ENCODE measurements at regions not wholly inside any gene's neighbourhood (a gene's known extent, or its start where the extent isn't known, plus 50 kb on each side); places are given as distances from the start of the nearest gene placed in this dataset.
A peak's percentile ranks its signal among the peaks of the same experiment; 100 is the strongest.
"Not testable (repeated sequence)": the region's sequence is repeated elsewhere in the genome, so short reads cannot be mapped to it uniquely, and the experiment has no call there.

- DNase-seq = no peak
Observed at GRCh38 chr17:64723781-64724180, 61.7 kb upstream of the SMURF2 start.

- DNase-seq = not testable (repeated sequence)
Observed at GRCh38 chr17:64721556-64721955, 59.4 kb upstream of the SMURF2 start.

GRCh38 chr17:64720253-64720652, 58.1 kb upstream of the SMURF2 start:
- DNase-seq = not testable (repeated sequence)

- not testable (repeated sequence) for DNase-seq
Observed at GRCh38 chr17:64719517-64719916, 57.4 kb upstream of the SMURF2 start.

- not testable (repeated sequence) for DNase-seq
Observed at GRCh38 chr17:64718816-64719215, 56.7 kb upstream of the SMURF2 start.

GRCh38 chr17:64718058-64718457, 56.0 kb upstream of the SMURF2 start:
- peak; percentile 37 to 85 for DNase-seq

- not testable (repeated sequence) for DNase-seq
Observed at GRCh38 chr17:64716496-64716895, 54.4 kb upstream of the SMURF2 start.

- DNase-seq = not testable (repeated sequence)
Observed at GRCh38 chr17:64713786-64714185, 51.7 kb upstream of the SMURF2 start.

- DNase-seq = not testable (repeated sequence)
Observed at GRCh38 chr17:64712557-64713351, 50.6 kb upstream of the SMURF2 start.
